Sigmoid colon (tissue), 4 donors: ENCODE measurements at regions not wholly inside any gene's neighbourhood (a gene's known extent, or its start where the extent isn't known, plus 50 kb on each side); places are given as distances from the start of the nearest gene placed in this dataset.

Experiments used
- CTCF ChIP-seq, 4 experiments: fragments of 450-650 bp in 3 of 4; fragments of 200-600 bp in 1 of 4; IDR thresholded peaks; one replicate each; pipeline ENCODE4 v1.5.1; 2016 to 2019; ENCODE audit warnings: antibody characterized with exemption in 4 of 4, mild to moderate bottlenecking in 3 of 4, moderate library complexity in 2 of 4
- EP300 ChIP-seq, 4 donors: sonication (generic); formaldehyde crosslinking; IDR thresholded peaks; one replicate each; pipeline ENCODE4 v1.6.1; 2017; ENCODE audit warnings: antibody characterized with exemption in 4 of 4
- POLR2A ChIP-seq, 2 donors: fragments of 450-650 bp; IDR thresholded peaks; one replicate each; pipeline ENCODE4 v1.6.1; 2016; ENCODE audit warnings: antibody characterized with exemption in 2 of 2, mild to moderate bottlenecking in 2 of 2, moderate library complexity in 2 of 2

- no peak for TF ChIP-seq CTCF (IDR thresholded peaks at IDR 0.05)
- TF ChIP-seq POLR2A (IDR thresholded peaks at IDR 0.05) = no peak
- TF ChIP-seq EP300 (IDR thresholded peaks at IDR 0.05) = no peak
These were observed 58.9 kb upstream of the SEPTIN5 start for GRCh38 chr22:19655399-19655798.
